SK-N-MC (cell line): ENCODE measurements at regions not wholly inside any gene's neighbourhood (a gene's known extent, or its start where the extent isn't known, plus 50 kb on each side); places are given as distances from the start of the nearest gene placed in this dataset.
A peak's percentile ranks its signal among the peaks of the same experiment; 100 is the strongest.

ENCODE experiments used
- DNase-seq: peaks from one replicate; pipeline ENCODE4 v3.0.0-alpha.2; 2011; ENCODE audit warnings: low read depth, low spot score
- H3K27ac ChIP-seq: fragments of 200-600 bp; sonication (generic); 2 replicates; pipeline ENCODE4 v1.5.1; 2016; ENCODE audit warnings: mixed run types
- H3K36me3 ChIP-seq: fragments of 200-600 bp; sonication (generic); 2 replicates; pipeline ENCODE4 v1.6.1; 2017; ENCODE audit warnings: antibody characterized with exemption, low read length, mixed read lengths; ENCODE audit not compliant: insufficient read depth
- H3K4me3 ChIP-seq: fragments of 200-600 bp; sonication (generic); 2 replicates; pipeline ENCODE4 v1.5.1; 2016
- H3K9ac ChIP-seq: fragments of 200-600 bp; sonication (generic); 2 replicates; pipeline ENCODE4 v1.8.0; 2017; ENCODE audit warnings: mixed run types, mixed read lengths; ENCODE audit not compliant: insufficient read length
- H3K9me3 ChIP-seq: fragments of 200-600 bp; sonication (generic); 2 replicates; pipeline ENCODE4 v1.6.1; 2017; ENCODE audit warnings: low read depth, mild to moderate bottlenecking, antibody characterized with exemption, low read length, moderate library complexity, mixed read lengths
- EZH2 ChIP-seq: fragments of 200-600 bp; sonication (generic); IDR thresholded peaks from one replicate; pipeline ENCODE4 v1.6.1; 2017; ENCODE audit warnings: antibody characterized with exemption
- FOXP2 ChIP-seq: optimal IDR thresholded peaks from 2 replicates; pipeline ENCODE3; 2011; ENCODE audit warnings: mild to moderate bottlenecking, moderate library complexity; ENCODE audit not compliant: insufficient read depth; ENCODE audit errors: extremely low read length, control extremely low read depth
- POLR2AphosphoS5 ChIP-seq: IDR thresholded peaks from 2 replicates; pipeline ENCODE4 v1.6.1; 2012; ENCODE audit warnings: mild to moderate bottlenecking, low read depth, low read length, borderline replicate concordance

- H3K36me3 ChIP-seq: no peaks in the 10 kb centered on the region
- no peaks in the 10 kb centered on the region for H3K9me3 ChIP-seq
- H3K27ac ChIP-seq: no peak overlapping the region
- H3K4me3 ChIP-seq: no peak overlapping the region
- no peak for DNase-seq
- no peak overlapping the region for H3K9ac ChIP-seq
- TF ChIP-seq EZH2 (no peak), FOXP2 (no peak), POLR2AphosphoS5 (no peak)
These were observed 537.6 kb downstream of the DTWD2 start for GRCh38 chr5:118450554-118451332.

- H3K4me3 ChIP-seq: no peak overlapping the region
- DNase-seq: no peak
- no peak overlapping the region for H3K9ac ChIP-seq
- no peaks in the 10 kb centered on the region for H3K9me3 ChIP-seq
- no peak for TF ChIP-seq FOXP2
- TF ChIP-seq POLR2AphosphoS5: no peak
- no peak for TF ChIP-seq EZH2
- H3K27ac ChIP-seq: no peak overlapping the region
- no peaks in the 10 kb centered on the region for H3K36me3 ChIP-seq
These were observed 541.0 kb downstream of the DTWD2 start for GRCh38 chr5:118447350-118447749.

GRCh38 chr5:118441956-118442355, 546.4 kb downstream of the DTWD2 start:
- Histone ChIP-seq H3K9ac (no peak overlapping the region), H3K27ac (no peak overlapping the region), H3K4me3 (no peak overlapping the region), H3K36me3 (no peaks in the 10 kb centered on the region), H3K9me3 (no peaks in the 10 kb centered on the region)
- TF ChIP-seq FOXP2: no peak
- no peak for TF ChIP-seq EZH2
- TF ChIP-seq POLR2AphosphoS5: no peak
- DNase-seq: no peak

GRCh38 chr5:118441034-118441433, 547.3 kb downstream of the DTWD2 start:
- no peaks in the 10 kb centered on the region for H3K36me3 ChIP-seq
- no peak overlapping the region for H3K4me3 ChIP-seq
- TF ChIP-seq FOXP2 (no peak), POLR2AphosphoS5 (no peak), EZH2 (no peak)
- H3K27ac ChIP-seq: no peak overlapping the region
- DNase-seq: no peak
- H3K9ac ChIP-seq: no peak overlapping the region
- no peaks in the 10 kb centered on the region for H3K9me3 ChIP-seq

- H3K9ac ChIP-seq: no peak overlapping the region
- no peak for DNase-seq
These were observed 547.9 kb downstream of the DTWD2 start for GRCh38 chr5:118440496-118440895.

GRCh38 chr5:118439831-118440230, 548.5 kb downstream of the DTWD2 start:
- no peak overlapping the region for H3K9ac ChIP-seq

More at GRCh38 chr5:118440496-118440895, 547.9 kb downstream of the DTWD2 start:
- Histone ChIP-seq H3K4me3 (no peak overlapping the region), H3K9me3 (no peaks in the 10 kb centered on the region), H3K27ac (no peak overlapping the region), H3K36me3 (no peaks in the 10 kb centered on the region)
- TF ChIP-seq EZH2: no peak
- TF ChIP-seq POLR2AphosphoS5: no peak
- no peak for TF ChIP-seq FOXP2

GRCh38 chr5:118435131-118435530, 553.2 kb downstream of the DTWD2 start:
- Histone ChIP-seq H3K36me3 (no peaks in the 10 kb centered on the region), H3K4me3 (no peak overlapping the region), H3K9me3 (no peaks in the 10 kb centered on the region), H3K9ac (no peak overlapping the region), H3K27ac (no peak overlapping the region)
- no peak for DNase-seq
- TF ChIP-seq EZH2 (no peak), POLR2AphosphoS5 (no peak), FOXP2 (no peak)

More at GRCh38 chr5:118439831-118440230, 548.5 kb downstream of the DTWD2 start:
- peak; percentile 40 for DNase-seq
- Histone ChIP-seq H3K4me3 (no peak overlapping the region), H3K9me3 (no peaks in the 10 kb centered on the region), H3K36me3 (no peaks in the 10 kb centered on the region), H3K27ac (no peak overlapping the region)
- no peak for TF ChIP-seq FOXP2

GRCh38 chr5:118434522-118434921, 553.8 kb downstream of the DTWD2 start:
- H3K4me3 ChIP-seq: no peak overlapping the region
- no peak overlapping the region for H3K9ac ChIP-seq
- no peak for TF ChIP-seq POLR2AphosphoS5
- no peak for TF ChIP-seq EZH2
- TF ChIP-seq FOXP2: no peak
- no peak overlapping the region for H3K27ac ChIP-seq
- H3K36me3 ChIP-seq: no peaks in the 10 kb centered on the region
- no peak for DNase-seq
- H3K9me3 ChIP-seq: no peaks in the 10 kb centered on the region

- Histone ChIP-seq H3K9ac (no peak overlapping the region), H3K9me3 (no peaks in the 10 kb centered on the region), H3K36me3 (no peaks in the 10 kb centered on the region), H3K4me3 (no peak overlapping the region), H3K27ac (no peak overlapping the region)
- DNase-seq: no peak
- TF ChIP-seq POLR2AphosphoS5 (no peak), FOXP2 (no peak), EZH2 (no peak)
These were observed 558.3 kb downstream of the DTWD2 start for GRCh38 chr5:118430076-118430475.
